ENCODE measurements at regions not wholly inside any gene's neighbourhood (a gene's known extent, or its start where the extent isn't known, plus 50 kb on each side); places are given as distances from the start of the nearest gene placed in this dataset.
"Not testable (repeated sequence)": the region's sequence is repeated elsewhere in the genome, so short reads cannot be mapped to it uniquely, and the experiment has no call there.

DNA sequence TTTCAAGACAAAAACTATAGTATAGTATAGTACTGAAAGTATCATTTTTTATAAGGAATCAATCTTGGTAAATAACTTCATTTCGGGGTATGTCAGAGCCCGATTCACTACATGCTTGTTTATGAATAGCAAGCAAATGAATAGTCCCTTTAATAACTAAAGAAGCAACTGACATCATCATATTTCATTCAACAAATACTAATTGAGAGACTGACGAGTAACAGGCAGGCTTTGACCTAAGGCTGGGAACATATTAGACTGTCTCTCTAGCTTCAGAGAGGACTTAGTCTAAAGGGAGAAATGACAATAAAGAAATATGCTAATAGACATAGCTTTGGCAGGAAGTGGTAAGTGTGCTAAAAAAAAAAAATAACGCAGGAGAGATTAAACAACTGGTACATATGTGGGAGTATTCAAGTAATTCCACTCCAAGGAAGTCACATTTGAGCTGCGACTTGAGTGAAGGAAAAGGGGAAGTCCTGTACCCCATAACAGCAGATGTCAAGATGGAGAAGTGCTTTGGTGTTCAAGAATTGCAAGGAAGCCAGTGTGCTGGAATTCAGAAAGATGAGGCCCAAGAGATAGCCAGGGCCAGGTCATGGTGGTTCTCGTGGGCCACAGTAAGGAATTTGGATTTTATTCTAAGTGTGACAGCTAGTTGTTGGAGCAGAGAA, 284.9 kb downstream of the FBXO8 start:
- H3K27ac ChIP-seq, result no peak overlapping the region
- no peak for TF ChIP-seq ZFX (IDR thresholded peaks at IDR 0.05; ENCODE audit: borderline replicate concordance)
- TF ChIP-seq, protein P1, sequence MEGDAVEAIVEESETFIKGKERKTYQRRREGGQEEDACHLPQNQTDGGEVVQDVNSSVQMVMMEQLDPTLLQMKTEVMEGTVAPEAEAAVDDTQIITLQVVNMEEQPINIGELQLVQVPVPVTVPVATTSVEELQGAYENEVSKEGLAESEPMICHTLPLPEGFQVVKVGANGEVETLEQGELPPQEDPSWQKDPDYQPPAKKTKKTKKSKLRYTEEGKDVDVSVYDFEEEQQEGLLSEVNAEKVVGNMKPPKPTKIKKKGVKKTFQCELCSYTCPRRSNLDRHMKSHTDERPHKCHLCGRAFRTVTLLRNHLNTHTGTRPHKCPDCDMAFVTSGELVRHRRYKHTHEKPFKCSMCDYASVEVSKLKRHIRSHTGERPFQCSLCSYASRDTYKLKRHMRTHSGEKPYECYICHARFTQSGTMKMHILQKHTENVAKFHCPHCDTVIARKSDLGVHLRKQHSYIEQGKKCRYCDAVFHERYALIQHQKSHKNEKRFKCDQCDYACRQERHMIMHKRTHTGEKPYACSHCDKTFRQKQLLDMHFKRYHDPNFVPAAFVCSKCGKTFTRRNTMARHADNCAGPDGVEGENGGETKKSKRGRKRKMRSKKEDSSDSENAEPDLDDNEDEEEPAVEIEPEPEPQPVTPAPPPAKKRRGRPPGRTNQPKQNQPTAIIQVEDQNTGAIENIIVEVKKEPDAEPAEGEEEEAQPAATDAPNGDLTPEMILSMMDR (IDR thresholded peaks at IDR 0.05), result no peak

DNA sequence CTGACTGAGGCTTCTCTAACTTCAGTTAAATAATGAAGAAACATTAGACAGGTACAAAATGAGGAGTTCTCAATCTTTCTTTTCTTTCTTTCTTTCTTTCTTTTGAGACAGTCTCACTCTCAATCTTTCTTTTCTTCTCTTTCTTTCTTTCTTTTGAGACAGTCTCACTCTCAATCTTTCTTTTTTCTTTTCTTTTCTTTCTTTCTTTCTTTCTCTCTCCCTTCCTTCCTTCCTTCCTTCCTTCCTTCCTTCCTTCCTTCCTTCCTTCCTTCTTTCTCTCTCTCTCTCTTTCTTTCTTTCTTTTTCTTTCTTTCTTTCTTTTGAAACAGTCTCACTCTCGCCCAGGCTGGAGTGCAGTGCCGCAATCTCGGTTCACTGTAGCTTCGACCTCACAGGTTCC, 287.7 kb downstream of the FBXO8 start:
- not testable (repeated sequence) for H3K27ac ChIP-seq

DNA sequence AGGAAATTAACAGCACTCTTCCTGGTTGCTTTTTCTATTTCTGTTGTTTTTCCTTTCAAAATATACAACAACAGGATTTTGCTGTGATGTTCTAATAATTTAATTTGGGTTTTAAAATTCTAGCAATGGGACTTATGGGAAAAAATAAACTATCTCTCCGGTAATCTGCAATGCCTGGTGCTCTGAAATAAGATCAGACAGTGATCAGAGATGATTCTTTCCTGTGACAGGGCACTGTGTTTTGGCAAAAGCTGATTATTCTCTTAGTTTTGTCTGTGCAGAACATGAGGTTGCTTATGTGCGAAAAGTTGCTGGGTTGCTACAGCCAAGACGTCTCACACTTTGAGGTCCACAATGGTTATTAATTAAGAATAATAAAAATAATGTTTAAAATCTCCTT, 291.7 kb downstream of the FBXO8 start:
- TF ChIP-seq, protein P1 (IDR thresholded peaks at IDR 0.05), result no peak
- no peak for TF ChIP-seq ZFX (IDR thresholded peaks at IDR 0.05; ENCODE audit: borderline replicate concordance)
- no peak overlapping the region for H3K27ac ChIP-seq

DNA sequence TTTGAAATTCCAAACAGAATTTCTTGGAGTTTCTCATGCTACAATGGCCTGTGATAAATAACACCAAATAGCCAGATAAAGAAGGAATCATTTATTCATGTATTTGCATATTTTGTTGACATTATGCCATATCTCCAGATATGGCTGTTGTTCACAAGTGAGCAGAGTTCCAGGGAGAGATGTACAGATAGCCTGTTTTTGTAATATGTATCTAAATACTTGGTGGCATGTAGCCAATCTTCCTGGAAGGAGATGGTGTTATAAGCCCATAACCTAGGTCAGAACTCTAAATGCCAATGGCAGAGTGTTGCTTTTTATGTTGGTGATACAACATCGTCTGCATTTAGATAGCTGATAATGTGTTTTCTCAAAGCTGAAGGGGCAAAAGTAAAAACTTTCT, 292.2 kb downstream of the FBXO8 start:
- no peak overlapping the region for H3K27ac ChIP-seq
- no peak for TF ChIP-seq ZFX (IDR thresholded peaks at IDR 0.05; ENCODE audit: borderline replicate concordance)
- TF ChIP-seq, protein P1 (IDR thresholded peaks at IDR 0.05), result no peak

DNA sequence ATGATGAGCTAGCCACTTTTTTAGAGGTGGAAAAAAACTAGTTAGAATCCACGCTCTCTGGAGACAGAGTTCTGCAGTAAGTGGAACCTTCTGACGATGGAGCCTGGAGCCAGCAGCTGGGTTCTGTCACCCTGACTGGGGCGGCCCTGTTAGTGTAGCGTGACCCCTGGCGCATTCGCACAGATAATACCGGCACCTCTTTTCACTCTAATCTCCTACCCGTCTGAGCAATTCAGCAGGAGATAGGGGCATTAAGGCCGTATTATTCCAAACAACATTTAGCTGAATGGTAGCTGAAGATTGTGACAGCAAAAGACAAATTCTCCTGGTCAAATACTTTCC, 292.6 kb downstream of the FBXO8 start:
- TF ChIP-seq, protein P1 (IDR thresholded peaks at IDR 0.05), result no peak
- no peak for TF ChIP-seq ZFX (IDR thresholded peaks at IDR 0.05; ENCODE audit: borderline replicate concordance)
- no peak overlapping the region for H3K27ac ChIP-seq

DNA sequence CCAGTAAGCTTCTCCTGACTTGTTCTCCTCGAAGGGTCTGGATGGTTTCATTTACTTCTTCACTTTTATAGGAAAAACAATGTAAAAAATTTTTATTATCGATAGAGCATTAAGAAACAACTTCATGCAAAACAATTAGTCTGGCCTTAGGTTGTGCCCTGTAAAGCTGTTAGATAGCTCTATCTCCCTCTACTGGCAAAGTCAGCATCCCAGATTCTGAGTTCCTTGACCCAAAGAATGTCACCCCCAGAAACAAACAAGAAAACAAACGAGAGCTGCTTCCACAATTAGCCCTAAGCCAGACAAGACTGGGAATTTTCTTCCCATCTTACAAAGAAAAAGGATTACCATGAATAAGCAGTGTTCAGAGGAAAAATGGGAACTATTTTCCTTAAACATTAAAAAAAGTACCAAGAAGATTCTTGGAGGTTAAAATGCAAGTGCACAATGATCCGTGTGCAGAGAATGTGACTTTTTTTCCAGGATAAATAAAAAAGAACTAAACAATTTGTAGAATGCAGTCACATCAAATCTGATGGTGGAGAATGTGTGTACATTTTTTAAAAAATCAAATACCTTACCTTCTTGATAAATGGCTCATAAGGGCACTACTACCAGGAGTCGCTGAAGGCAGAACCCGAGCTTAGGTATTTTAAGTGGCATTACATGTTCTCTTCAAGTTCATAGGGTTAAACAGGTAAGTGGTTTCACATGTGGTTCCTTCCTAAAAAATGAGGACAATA, 293.2 kb downstream of the FBXO8 start:
- TF ChIP-seq, protein P1 (IDR thresholded peaks at IDR 0.05), result peak; percentile 66
- TF ChIP-seq ZFX (IDR thresholded peaks at IDR 0.05; ENCODE audit: borderline replicate concordance), result no peak
- H3K27ac ChIP-seq, result no peak overlapping the region

DNA sequence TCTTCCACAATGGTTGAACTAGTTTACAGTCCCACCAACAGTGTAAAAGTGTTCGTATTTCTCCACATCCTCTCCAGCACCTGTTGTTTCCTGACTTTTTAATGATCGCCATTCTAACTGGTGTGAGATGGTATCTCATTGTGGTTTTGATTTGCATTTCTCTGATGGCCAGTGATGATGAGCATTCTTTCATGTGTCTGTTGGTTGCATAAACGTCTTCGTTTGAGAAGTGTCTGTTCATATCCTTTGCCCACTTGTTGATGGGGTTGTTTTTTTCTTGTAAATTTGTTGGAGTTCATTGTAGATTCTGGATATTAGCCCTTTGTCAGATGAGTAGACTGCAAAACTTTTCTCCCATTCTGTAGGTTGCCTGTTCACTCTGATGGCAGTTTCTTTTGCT, 319.9 kb downstream of the FBXO8 start:
- H3K27ac ChIP-seq, result not testable (repeated sequence)

DNA sequence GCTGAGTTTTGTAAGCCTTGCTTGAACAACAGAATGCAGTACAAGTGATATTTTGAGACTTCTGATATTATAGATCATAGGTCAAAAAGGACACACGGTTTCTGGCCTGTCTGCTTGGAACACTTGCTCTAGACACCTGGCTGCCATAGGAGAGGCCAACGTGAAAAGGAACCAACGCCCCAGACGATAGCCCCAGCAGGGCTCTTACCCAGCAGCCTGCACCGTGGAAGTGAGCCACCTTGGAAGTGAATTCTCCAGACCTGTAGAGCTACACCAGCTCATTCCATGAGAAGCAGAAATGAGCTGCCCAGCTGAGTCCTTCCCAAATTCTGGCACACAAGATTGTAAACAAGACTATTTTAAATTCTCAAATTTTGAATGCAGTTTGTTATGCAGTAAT, 323.1 kb downstream of the FBXO8 start:
- TF ChIP-seq, protein P1 (IDR thresholded peaks at IDR 0.05), result no peak
- TF ChIP-seq ZFX (IDR thresholded peaks at IDR 0.05; ENCODE audit: borderline replicate concordance), result no peak
- no peak overlapping the region for H3K27ac ChIP-seq

All from 22Rv1 (cell line).